ENCODE measurements at regions not wholly inside any gene's neighbourhood (a gene's known extent, or its start where the extent isn't known, plus 50 kb on each side); places are given as distances from the start of the nearest gene placed in this dataset.

- no peaks in the 10 kb centered on the region for H3K27me3 Mint-ChIP-seq
- H3K36me3 Mint-ChIP-seq (ENCODE audit: low read depth): no peaks in the 10 kb centered on the region
- peaks cover 12% of the 10 kb centered on the region for H3K4me1 Mint-ChIP-seq (ENCODE audit: low read depth)
- no peak overlapping the region for H3K4me3 Mint-ChIP-seq
- no peaks in the 10 kb centered on the region for H3K9me3 Mint-ChIP-seq
- no peak overlapping the region for H3K27ac Mint-ChIP-seq
- DNase-seq: no peak
Observed at GRCh38 chr2:41896186-41896846, 151.5 kb upstream of the PKDCC start.

DNA sequence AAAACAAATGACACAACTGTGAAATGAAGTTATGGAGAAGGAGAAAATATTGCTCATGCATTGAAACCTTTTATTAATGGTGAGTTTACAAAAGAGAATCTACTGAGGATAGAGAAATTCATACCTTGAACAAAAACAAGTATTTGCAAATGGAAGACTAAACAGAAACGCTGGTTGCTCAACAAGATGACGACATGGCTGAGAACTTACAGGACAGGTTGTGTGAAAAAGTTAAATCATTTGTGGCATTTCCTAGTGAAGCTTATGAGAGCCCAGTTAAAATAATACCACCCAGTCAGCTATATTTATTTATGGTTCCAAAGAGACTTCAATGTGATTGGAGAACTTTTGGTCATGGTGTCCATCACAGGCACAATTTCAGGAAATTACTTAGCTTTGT, 148.6 kb upstream of the PKDCC start:
- Mint-ChIP-seq H3K27ac (no peak overlapping the region), H3K36me3 (ENCODE audit: low read depth) (no peaks in the 10 kb centered on the region), H3K4me3 (no peak overlapping the region), H3K4me1 (ENCODE audit: low read depth) (peaks cover 12% of the 10 kb centered on the region), H3K27me3 (peaks cover 10% of the 10 kb centered on the region), H3K9me3 (no peaks in the 10 kb centered on the region)
- no peak for DNase-seq

GRCh38 chr2:41900101-41900577, 147.7 kb upstream of the PKDCC start:
- peaks cover 12% of the 10 kb centered on the region for H3K27me3 Mint-ChIP-seq
- H3K4me3 Mint-ChIP-seq: no peak overlapping the region
- H3K27ac Mint-ChIP-seq: no peak overlapping the region
- no peaks in the 10 kb centered on the region for H3K36me3 Mint-ChIP-seq (ENCODE audit: low read depth)
- no peaks in the 10 kb centered on the region for H3K9me3 Mint-ChIP-seq
- DNase-seq: no peak
- peaks cover 12% of the 10 kb centered on the region for H3K4me1 Mint-ChIP-seq (ENCODE audit: low read depth)

DNA sequence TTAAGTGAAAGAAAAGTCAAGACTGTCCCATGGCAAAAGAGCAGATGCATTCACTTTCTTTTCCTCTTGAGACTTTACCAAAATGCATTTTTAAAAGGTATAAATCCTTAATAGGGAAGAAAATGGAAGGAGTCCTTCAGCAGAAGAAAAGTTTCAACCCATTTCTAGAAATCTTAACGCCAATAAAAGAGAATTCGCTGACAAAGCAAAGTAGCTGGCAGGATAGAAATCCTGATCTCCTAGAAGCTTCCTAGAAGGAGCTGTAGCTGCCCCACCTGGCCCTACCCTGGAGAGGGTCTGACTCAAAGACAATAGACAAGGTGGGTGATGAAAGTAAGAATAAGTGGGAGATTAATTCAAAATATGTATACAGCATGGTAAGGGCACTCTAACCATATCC, 144.9 kb upstream of the PKDCC start:
- Mint-ChIP-seq H3K27me3 (peaks cover 24% of the 10 kb centered on the region), H3K9me3 (no peaks in the 10 kb centered on the region), H3K36me3 (ENCODE audit: low read depth) (no peaks in the 10 kb centered on the region), H3K4me1 (ENCODE audit: low read depth) (peaks cover under 1% of the 10 kb centered on the region), H3K27ac (no peak overlapping the region), H3K4me3 (no peak overlapping the region)
- no peak for DNase-seq

DNA sequence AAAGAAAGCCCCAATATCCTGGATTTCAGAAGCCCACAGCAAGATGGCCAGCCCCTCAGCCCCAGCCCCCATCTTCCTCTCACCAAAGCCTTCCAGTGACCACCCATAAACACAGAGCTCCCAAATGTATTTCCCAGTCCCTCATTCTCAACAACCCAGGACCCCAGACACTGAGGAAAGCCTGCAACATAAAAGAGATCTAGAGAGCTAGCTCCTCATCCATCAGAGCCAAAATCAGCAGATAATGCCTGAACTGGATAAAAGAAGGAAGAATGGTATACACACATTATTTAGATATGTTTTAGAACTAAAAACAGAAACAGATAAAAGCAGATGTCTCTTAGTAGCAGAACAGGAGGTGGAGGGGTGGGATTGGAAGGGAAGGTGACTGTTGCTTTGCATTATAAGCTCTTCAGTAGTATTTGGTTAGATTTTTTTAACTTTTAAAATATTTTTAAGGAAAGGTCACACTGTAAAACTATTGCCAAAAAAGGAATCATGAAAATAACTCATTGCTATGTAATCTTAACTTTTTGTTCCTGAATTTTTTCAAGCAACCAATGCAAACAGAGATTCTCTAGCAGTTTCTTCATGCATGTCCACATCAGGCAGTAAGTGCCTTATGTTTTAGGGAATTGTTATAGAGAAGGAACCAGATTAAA, 144.2 kb upstream of the PKDCC start:
- Mint-ChIP-seq H3K4me1 (ENCODE audit: low read depth) (peaks cover 6% of the 10 kb centered on the region), H3K4me3 (no peak overlapping the region), H3K36me3 (ENCODE audit: low read depth) (no peaks in the 10 kb centered on the region), H3K27me3 (peaks cover 31% of the 10 kb centered on the region), H3K27ac (no peak overlapping the region), H3K9me3 (no peaks in the 10 kb centered on the region)
- no peak for DNase-seq

- Mint-ChIP-seq H3K27ac (no peak overlapping the region), H3K9me3 (no peaks in the 10 kb centered on the region), H3K4me3 (no peak overlapping the region), H3K36me3 (ENCODE audit: low read depth) (no peaks in the 10 kb centered on the region), H3K4me1 (ENCODE audit: low read depth) (peaks cover 6% of the 10 kb centered on the region), H3K27me3 (peaks cover 34% of the 10 kb centered on the region)
- no peak for DNase-seq
Observed at GRCh38 chr2:41904459-41904858, 143.4 kb upstream of the PKDCC start.

GRCh38 chr2:41905597-41906337, 142.1 kb upstream of the PKDCC start:
- Mint-ChIP-seq H3K9me3 (no peaks in the 10 kb centered on the region), H3K27me3 (peaks cover 34% of the 10 kb centered on the region), H3K4me3 (no peak overlapping the region), H3K27ac (no peak overlapping the region), H3K4me1 (ENCODE audit: low read depth) (peaks cover 6% of the 10 kb centered on the region), H3K36me3 (ENCODE audit: low read depth) (no peaks in the 10 kb centered on the region)
- DNase-seq: no peak

DNA sequence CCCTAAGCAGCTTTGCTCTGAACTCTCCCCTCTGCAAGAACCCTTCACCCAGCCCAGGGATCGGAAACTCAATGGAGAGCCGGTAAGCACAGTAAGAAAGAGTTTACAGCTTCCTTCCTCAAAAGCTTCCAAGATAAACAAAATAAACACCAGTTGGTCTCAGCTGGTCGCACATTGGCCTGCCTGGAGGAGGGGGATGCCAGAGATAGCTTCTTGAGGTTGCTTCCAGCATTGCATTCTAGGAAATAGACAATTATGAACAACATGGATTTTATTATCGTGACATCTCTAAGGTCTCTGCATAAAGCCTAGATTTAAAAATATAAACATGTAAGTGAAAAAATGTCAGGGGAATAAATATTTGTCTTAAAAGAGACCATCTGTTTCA, 141.5 kb upstream of the PKDCC start:
- DNase-seq: no peak
- H3K27ac Mint-ChIP-seq: no peak overlapping the region
- peaks cover 34% of the 10 kb centered on the region for H3K27me3 Mint-ChIP-seq
- H3K9me3 Mint-ChIP-seq: no peaks in the 10 kb centered on the region
- no peaks in the 10 kb centered on the region for H3K36me3 Mint-ChIP-seq (ENCODE audit: low read depth)
- no peak overlapping the region for H3K4me3 Mint-ChIP-seq
- H3K4me1 Mint-ChIP-seq (ENCODE audit: low read depth): peaks cover 6% of the 10 kb centered on the region

DNA sequence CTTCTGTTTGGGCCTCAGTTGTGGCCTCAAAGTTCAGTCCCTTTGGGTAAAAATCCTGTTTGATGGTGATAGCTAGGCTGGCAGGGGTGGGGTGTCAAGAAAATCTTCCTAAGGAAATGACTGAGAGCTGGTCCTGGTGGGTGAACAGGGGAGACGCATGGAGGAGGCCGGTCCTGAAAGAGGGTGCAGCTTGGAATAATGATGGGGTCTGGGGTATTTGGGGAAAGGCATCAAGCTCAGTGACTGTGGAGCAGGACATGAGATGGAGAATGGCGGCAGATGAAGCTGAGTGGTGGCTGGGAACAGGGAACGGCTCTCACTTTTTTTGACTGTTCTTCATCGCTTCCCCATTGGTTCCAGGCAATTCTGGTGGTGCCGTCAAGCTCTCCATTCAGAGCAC, 140.7 kb upstream of the PKDCC start:
- H3K4me1 Mint-ChIP-seq (ENCODE audit: low read depth): peaks cover 6% of the 10 kb centered on the region
- H3K27ac Mint-ChIP-seq: no peak overlapping the region
- H3K9me3 Mint-ChIP-seq: no peaks in the 10 kb centered on the region
- H3K27me3 Mint-ChIP-seq: peaks cover 34% of the 10 kb centered on the region
- H3K4me3 Mint-ChIP-seq: no peak overlapping the region
- DNase-seq: no peak
- H3K36me3 Mint-ChIP-seq (ENCODE audit: low read depth): no peaks in the 10 kb centered on the region

GRCh38 chr2:41907771-41908207, 140.0 kb upstream of the PKDCC start:
- H3K9me3 Mint-ChIP-seq: no peaks in the 10 kb centered on the region
- no peak overlapping the region for H3K27ac Mint-ChIP-seq
- H3K4me1 Mint-ChIP-seq (ENCODE audit: low read depth): peaks cover 6% of the 10 kb centered on the region
- no peaks in the 10 kb centered on the region for H3K36me3 Mint-ChIP-seq (ENCODE audit: low read depth)
- no peak for DNase-seq
- no peak overlapping the region for H3K4me3 Mint-ChIP-seq
- peaks cover 34% of the 10 kb centered on the region for H3K27me3 Mint-ChIP-seq

DNA sequence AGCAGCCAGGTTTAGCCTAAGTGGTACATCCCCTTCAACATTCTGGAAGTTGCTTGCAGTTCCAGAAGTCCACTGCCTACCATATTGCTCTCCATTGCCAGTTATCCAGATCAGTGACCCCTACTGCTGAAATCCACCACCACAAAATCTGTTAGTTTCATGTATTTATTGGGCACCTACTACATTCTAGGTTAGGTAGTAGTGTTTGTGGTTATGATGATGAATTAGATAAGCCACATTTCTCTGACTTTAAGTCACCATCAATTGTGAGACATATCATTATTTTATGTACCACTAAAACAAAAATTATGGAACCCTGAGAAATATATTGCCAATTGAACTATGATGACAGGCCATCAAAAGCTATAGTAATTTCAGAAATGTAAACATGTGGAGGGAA, 139.5 kb upstream of the PKDCC start:
- no peaks in the 10 kb centered on the region for H3K9me3 Mint-ChIP-seq
- H3K27ac Mint-ChIP-seq: no peak overlapping the region
- peaks cover 6% of the 10 kb centered on the region for H3K4me1 Mint-ChIP-seq (ENCODE audit: low read depth)
- H3K4me3 Mint-ChIP-seq: no peak overlapping the region
- H3K36me3 Mint-ChIP-seq (ENCODE audit: low read depth): no peaks in the 10 kb centered on the region
- DNase-seq: no peak
- H3K27me3 Mint-ChIP-seq: peaks cover 30% of the 10 kb centered on the region

GRCh38 chr2:41909584-41909983, 138.2 kb upstream of the PKDCC start:
- DNase-seq: no peak
- Mint-ChIP-seq H3K4me1 (ENCODE audit: low read depth) (peaks cover 6% of the 10 kb centered on the region), H3K4me3 (no peak overlapping the region), H3K27ac (no peak overlapping the region), H3K9me3 (no peaks in the 10 kb centered on the region), H3K36me3 (ENCODE audit: low read depth) (no peaks in the 10 kb centered on the region), H3K27me3 (peaks cover 30% of the 10 kb centered on the region)

DNA sequence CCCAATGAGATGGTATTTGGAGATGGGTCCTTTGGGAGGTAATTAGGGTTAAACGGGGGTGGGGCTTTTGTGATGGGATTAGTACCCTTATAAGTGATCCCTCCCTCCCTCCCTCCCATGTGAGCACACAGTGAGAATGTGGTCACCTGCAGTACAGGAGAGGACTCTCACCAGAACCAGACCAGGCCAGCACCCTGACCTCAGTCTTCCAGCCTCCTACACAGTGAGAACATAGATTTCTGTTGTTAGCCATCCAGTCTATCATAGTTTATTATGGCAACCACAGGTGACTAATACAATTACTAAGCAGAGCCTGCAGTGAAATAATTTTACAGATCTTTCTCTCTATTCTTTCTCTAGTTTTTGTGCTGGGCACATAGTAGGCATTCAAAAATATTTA, 137.7 kb upstream of the PKDCC start:
- no peaks in the 10 kb centered on the region for H3K36me3 Mint-ChIP-seq (ENCODE audit: low read depth)
- H3K27ac Mint-ChIP-seq: no peak overlapping the region
- peaks cover 6% of the 10 kb centered on the region for H3K4me1 Mint-ChIP-seq (ENCODE audit: low read depth)
- no peak for DNase-seq
- H3K9me3 Mint-ChIP-seq: no peaks in the 10 kb centered on the region
- no peak overlapping the region for H3K4me3 Mint-ChIP-seq
- peaks cover 36% of the 10 kb centered on the region for H3K27me3 Mint-ChIP-seq

DNA sequence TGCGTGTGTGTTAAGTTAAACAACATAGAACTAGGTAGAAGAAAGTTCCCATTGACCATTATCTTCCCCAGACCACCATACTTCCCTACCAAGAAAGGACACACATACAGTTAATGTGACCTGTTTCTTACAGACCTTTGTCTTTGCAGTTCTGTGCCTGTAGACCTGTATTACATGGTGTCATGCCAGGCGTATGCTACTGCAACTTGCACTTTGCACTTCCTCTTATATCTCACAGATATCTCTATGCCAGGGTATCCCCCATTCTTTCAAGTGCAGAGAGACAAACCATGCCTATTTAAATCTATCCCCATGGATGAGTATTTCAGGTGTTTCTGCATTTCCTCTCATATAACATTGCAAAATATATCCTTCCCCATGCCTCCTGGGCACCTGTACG, 136.8 kb upstream of the PKDCC start:
- Mint-ChIP-seq H3K9me3 (no peaks in the 10 kb centered on the region), H3K4me3 (no peak overlapping the region), H3K36me3 (ENCODE audit: low read depth) (no peaks in the 10 kb centered on the region), H3K4me1 (ENCODE audit: low read depth) (peaks cover 6% of the 10 kb centered on the region), H3K27ac (no peak overlapping the region), H3K27me3 (peaks cover 39% of the 10 kb centered on the region)
- no peak for DNase-seq

- Mint-ChIP-seq H3K36me3 (ENCODE audit: low read depth) (no peaks in the 10 kb centered on the region), H3K4me1 (ENCODE audit: low read depth) (peaks cover 6% of the 10 kb centered on the region), H3K4me3 (no peak overlapping the region), H3K9me3 (no peaks in the 10 kb centered on the region), H3K27me3 (peaks cover 33% of the 10 kb centered on the region), H3K27ac (no peak overlapping the region)
- no peak for DNase-seq
Observed at GRCh38 chr2:41912337-41912736, 135.5 kb upstream of the PKDCC start.

Measured in activated T-cell treated with anti-CD3 and anti-CD28 coated beads, Interleukin-2, amount 50 U/mL, for 24 hours (primary cell).